Activated CD4-positive, alpha-beta T cell treated with anti-CD3 and anti-CD28 coated beads, Interleukin-2, Interleukin-4, amounts not matched to agents 100 ng/mL and 50 ng/mL, durations not matched to agents 16 hours and 8 hours (primary cell): ENCODE measurements at regions not wholly inside any gene's neighbourhood (a gene's known extent, or its start where the extent isn't known, plus 50 kb on each side); places are given as distances from the start of the nearest gene placed in this dataset.

Source experiments
- DNase-seq: peaks from one replicate; pipeline ENCODE4 v3.0.0-alpha.2; 2020; ENCODE audit warnings: low spot score

DNA sequence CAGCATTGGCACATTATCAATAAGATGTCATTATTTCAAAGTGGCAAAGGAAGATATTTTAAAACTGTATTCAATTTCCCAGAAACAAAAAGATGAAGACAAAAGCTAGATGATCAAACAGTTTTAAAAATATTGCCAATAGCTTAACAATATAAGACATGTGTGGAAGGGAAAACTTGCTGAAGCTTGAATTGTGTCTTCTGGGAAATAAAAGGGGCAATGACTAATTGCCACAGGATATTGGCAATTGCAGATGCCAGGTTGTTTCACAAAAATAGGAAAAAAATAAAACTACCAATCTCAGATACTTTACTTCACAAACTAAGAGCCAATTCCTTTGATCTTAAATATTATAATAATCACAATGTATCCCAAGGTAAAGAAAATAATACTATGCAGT is 679.8 kb upstream of the ADAMTS5 start:
- DNase-seq: no peak

DNA sequence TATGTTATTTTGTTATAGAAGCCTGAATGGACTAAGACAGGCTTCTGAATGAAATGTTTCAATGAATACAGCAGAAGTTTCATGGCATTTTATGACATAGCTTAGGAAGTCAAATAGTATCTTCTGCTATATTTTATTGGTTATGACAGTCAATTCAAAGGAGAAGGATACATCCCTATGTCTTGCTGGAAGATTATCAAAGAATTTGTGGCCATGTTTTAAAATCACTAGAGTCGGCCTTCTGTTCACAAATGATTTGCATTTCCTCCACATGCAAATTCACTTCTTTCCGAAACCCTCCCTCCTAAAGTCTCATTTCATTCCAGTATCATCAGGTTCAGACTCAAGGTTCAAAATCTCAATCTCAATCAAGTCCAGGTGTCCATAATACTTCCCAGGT is 679.2 kb upstream of the ADAMTS5 start:
- no peak for DNase-seq

GRCh38 chr21:27645285-27645684 is 678.4 kb upstream of the ADAMTS5 start:
- no peak for DNase-seq

- no peak for DNase-seq
These were observed 676.4 kb upstream of the ADAMTS5 start for GRCh38 chr21:27643326-27643725.

DNA sequence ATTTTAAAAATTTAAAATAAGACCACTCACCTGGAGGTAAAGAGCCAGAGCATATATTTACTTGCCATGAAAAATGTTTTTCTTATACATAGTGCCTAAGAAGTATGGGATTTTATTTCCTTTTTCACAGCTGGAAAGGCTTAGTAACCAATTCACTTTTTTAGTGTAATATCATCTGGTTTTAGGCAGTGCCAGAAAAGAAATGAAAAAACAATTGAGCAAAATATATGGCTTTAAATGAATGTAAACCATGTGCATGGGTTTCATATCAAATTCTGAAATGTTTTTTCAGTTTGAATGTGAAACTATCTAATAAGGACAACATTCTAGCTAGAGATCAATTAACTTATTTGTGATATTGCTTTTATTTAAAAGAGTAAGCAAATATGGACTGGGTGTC is 672.4 kb upstream of the ADAMTS5 start:
- DNase-seq: no peak

DNA sequence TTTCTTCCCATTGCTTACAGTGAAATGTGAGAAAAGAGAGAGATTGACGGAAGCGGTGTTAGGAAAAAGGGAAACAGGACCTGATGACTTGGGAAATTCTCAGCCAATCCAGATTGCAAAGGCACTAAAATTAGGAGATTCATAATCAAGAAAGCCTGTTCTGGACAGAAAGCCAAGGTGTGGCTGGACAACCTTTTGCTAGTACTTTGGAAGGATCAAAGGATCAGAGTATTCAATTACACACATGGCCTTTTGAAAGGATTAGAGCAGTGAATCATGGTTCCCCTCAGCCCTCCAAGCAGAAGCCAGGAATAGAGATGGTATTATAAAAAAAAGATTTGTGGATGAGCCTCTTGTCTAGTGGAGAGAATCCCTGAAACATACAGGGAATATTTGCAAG is 669.8 kb upstream of the ADAMTS5 start:
- no peak for DNase-seq

- no peak for DNase-seq
These were observed 666.7 kb upstream of the ADAMTS5 start for GRCh38 chr21:27633631-27634030.

GRCh38 chr21:27631471-27631870 is 664.6 kb upstream of the ADAMTS5 start:
- DNase-seq: no peak

GRCh38 chr21:27622631-27623030 is 655.7 kb upstream of the ADAMTS5 start:
- no peak for DNase-seq

GRCh38 chr21:27614231-27614630 is 647.3 kb upstream of the ADAMTS5 start:
- DNase-seq: no peak

DNA sequence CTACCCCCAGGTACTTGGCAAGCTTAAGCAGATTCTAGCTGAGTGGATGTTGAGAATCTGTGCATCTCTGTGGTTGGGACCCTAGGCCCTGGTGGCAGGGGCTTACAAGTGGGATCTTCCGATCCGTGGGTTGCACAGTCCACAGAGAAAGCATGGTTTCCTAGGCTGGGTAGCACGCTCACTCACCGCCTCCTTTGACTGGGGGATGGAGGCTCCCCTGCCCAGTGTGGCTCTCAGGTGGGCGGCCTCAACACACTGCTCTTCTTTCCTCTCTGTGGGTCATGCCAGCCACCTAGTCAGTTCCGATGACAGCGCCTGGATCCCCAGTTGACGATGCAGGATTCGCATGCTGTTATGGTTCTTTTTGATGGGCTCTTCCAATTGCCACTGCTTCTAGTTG is 639.5 kb upstream of the ADAMTS5 start:
- no peak for DNase-seq

GRCh38 chr21:27596196-27596595 is 629.3 kb upstream of the ADAMTS5 start:
- no peak for DNase-seq

DNA sequence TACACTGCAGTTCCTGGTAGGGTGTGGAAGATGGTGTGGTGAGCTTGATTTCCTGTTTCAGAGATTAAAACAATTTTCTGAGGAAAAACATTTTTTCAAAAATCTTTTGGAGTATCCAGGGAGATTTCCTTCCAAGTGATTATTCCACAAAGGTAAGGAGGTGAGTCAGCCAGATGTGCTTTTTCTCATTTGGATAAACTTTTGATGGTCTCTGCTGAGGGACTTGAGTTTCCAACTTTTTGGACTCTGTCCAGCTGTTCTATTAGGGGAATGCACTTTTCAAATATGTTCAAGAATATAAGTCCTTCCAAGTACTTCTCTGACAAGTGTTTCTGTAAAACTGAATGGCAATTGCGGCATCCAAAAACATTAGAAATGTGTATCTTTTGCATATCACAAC is 628.8 kb upstream of the ADAMTS5 start:
- DNase-seq: no peak

DNA sequence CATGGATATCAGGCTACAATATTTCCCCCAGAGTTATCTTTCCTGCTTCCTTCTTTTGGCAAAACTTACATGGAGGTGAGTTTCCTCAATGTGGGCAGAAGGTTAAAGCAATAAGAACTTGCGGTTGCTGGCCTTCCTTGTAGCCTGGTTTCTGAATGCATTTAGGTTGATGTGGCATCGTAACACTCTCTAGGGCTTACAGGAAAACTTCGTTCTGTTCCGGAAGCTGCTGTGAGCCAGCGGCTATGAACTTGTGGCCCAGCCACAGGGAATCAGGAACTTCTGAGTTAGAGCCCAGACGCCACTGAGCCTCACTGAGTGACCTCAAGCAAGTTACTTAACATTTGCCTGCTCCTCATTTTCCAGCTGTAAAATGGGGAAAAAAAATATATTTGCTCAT is 623.4 kb upstream of the ADAMTS5 start:
- DNase-seq: no peak

GRCh38 chr21:27589781-27590180 is 622.9 kb upstream of the ADAMTS5 start:
- no peak for DNase-seq

- no peak for DNase-seq
These were observed 620.1 kb upstream of the ADAMTS5 start for GRCh38 chr21:27586986-27587385.

- DNase-seq: no peak
These were observed 619.4 kb upstream of the ADAMTS5 start for GRCh38 chr21:27586326-27586725.

- no peak for DNase-seq
These were observed 617.4 kb upstream of the ADAMTS5 start for GRCh38 chr21:27584256-27584655.

DNA sequence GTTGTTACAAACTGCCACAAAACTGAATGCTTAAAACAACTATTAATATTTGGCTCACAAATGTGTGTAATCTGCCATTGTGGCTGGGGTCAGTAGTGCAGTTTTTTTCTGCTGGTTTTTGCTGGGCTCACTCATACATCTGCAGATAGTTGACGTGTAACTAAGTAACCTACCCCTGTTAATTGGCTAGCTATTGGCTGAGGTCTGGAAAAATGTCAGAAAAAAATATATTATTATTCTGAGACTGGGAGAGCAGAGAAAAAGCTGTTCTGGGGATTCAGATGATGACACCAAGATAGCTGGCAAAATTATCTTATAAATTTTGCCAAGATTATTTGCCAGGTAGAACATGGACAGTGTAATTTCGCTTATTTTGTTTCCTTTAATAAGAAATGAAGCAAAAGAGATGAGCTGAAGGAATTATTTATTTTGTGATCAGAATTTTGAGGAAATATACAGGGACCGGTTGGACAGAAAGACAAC is 616.1 kb upstream of the ADAMTS5 start:
- no peak for DNase-seq

DNA sequence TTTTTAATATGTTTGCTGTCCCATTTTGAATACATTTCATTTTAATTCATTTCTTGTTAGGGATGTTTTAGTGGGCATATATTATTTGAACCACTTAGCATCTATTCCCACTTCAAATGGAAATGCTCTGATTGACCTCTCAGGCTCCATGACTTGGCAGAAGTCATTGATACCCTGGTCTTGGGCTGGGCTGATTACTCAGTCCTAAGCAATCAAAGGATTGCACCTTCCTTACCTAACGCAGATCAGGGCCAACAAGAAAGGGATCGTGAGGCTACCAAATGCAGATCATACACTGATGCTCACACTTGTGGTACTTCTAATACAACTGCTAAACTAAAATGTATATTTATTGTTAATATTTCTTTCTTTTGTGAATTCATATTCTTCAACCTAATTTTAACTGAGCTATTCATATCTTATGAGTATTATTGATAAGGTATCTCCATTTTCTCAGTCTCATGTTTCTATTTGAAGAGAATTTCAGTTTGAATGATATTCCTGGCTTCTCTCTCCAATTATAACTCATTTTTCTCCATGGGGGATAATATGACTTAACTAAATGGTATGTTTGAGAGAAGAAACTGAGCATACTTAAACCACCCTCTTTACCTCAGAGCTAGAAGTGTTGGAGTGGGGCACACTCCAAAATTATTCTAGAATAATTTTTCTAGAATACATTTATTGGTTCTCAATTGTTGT is 615.5 kb upstream of the ADAMTS5 start:
- DNase-seq: no peak

- no peak for DNase-seq
These were observed 614.3 kb upstream of the ADAMTS5 start for GRCh38 chr21:27581168-27581567.

GRCh38 chr21:27580276-27580675 is 613.4 kb upstream of the ADAMTS5 start:
- DNase-seq: no peak

- DNase-seq: no peak
These were observed 611.9 kb upstream of the ADAMTS5 start for GRCh38 chr21:27578741-27579265.

- DNase-seq: no peak
These were observed 605.8 kb upstream of the ADAMTS5 start for GRCh38 chr21:27572696-27573095.
